ENCODE measurements at regions not wholly inside any gene's neighbourhood (a gene's known extent, or its start where the extent isn't known, plus 50 kb on each side); places are given as distances from the start of the nearest gene placed in this dataset.

DNA sequence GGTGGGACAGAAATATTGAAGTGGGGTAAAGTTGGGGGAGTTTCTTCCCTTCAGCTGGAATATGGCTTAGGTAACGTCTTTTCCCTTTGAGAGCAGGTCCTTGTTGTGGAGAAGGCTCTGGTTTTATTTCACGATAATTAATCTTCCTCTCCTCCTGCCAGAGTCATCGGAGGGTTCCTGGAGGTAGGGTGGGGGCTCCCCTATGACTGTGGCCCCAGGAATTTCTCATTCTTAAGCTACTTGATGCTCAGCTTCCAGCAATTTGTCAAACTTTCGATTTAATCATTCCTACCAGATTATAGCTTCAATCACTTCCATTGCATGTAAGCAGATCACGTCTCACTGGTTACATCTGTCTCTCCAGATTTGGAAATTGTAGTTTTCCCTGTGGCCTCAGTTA is 242.8 kb upstream of the PLET1 start:
- Histone ChIP-seq H3K4me2 (ENCODE audit: low read depth, low read length) (no peak overlapping the region), H3K27ac (ENCODE audit: extremely low read length, insufficient read depth, low read length) (no peak overlapping the region), H3K27me3 (ENCODE audit: control insufficient read depth in 1 of 2, insufficient read depth in 2 of 2, low read length in 2 of 2) (peaks cover 0 to 15% of the 10 kb centered on the region in 2 experiments; a peak in 2 of 5 replicates), H4K20me1 (ENCODE audit: insufficient read depth, low read length) (no peaks in the 10 kb centered on the region), H3K4me3 (replicated peaks in 1 of 3; ENCODE audit: insufficient read depth in 1 of 3, low read depth in 2 of 3, low read length in 3 of 3) (no peak overlapping the region), H2AFZ (ENCODE audit: low read length) (no peak overlapping the region), H3K36me3 (replicated peaks in 1 of 2; ENCODE audit: control insufficient read depth in 1 of 2, insufficient read depth in 2 of 2, low read length in 2 of 2) (no peaks in the 10 kb centered on the region), H3K9me3 (ENCODE audit: low read length) (no peaks in the 10 kb centered on the region), H3K4me1 (ENCODE audit: insufficient read depth, low read length) (no peaks in the 10 kb centered on the region), H3K9ac (ENCODE audit: insufficient read depth, low read depth, low read length) (no peak overlapping the region), H3K79me2 (ENCODE audit: insufficient read depth, low read length) (no peaks in the 10 kb centered on the region)
- CTCF ChIA-PET (ENCODE audit: low intra/inter-chr PET ratio, low total read pairs), result no interaction called here
- ATAC-seq (no peak), DNase-seq (ENCODE audit: low spot score) (no peak), FAIRE-seq (no peak)
- intact Hi-C loops (cut with micrococcal nuclease; ENCODE audit: unreplicated experiment), result no loop called here
- no peak for TF ChIP-seq ZFP62 (CRISPR knock-in tag; IDR thresholded peaks at IDR 0.05)
- no peak for TF ChIP-seq ZNF607 (CRISPR knock-in tag; IDR thresholded peaks at IDR 0.05; ENCODE audit: borderline replicate concordance)
- TF ChIP-seq ZNF12 (CRISPR knock-in tag; IDR thresholded peaks at IDR 0.05), result no peak
- TF ChIP-seq ZNF510 (CRISPR knock-in tag; IDR thresholded peaks at IDR 0.05; ENCODE audit: low read depth), result no peak
- TF ChIP-seq BRCA1 (CRISPR knock-in tag; IDR thresholded peaks at IDR 0.05), result no peak
- no peak for TF ChIP-seq ZKSCAN5 (CRISPR knock-in tag; IDR thresholded peaks at IDR 0.05)
- TF ChIP-seq, protein P1, sequence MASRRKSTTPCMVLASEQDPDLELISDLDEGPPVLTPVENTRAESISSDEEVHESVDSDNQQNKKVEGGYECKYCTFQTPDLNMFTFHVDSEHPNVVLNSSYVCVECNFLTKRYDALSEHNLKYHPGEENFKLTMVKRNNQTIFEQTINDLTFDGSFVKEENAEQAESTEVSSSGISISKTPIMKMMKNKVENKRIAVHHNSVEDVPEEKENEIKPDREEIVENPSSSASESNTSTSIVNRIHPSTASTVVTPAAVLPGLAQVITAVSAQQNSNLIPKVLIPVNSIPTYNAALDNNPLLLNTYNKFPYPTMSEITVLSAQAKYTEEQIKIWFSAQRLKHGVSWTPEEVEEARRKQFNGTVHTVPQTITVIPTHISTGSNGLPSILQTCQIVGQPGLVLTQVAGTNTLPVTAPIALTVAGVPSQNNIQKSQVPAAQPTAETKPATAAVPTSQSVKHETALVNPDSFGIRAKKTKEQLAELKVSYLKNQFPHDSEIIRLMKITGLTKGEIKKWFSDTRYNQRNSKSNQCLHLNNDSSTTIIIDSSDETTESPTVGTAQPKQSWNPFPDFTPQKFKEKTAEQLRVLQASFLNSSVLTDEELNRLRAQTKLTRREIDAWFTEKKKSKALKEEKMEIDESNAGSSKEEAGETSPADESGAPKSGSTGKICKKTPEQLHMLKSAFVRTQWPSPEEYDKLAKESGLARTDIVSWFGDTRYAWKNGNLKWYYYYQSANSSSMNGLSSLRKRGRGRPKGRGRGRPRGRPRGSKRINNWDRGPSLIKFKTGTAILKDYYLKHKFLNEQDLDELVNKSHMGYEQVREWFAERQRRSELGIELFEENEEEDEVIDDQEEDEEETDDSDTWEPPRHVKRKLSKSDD (CRISPR knock-in tag; IDR thresholded peaks at IDR 0.05; ENCODE audit: low read depth), result no peak
- no peak for TF ChIP-seq NAIF1 (CRISPR knock-in tag; IDR thresholded peaks at IDR 0.05; ENCODE audit: borderline replicate concordance)
- TF ChIP-seq CCDC6 (CRISPR knock-in tag; IDR thresholded peaks at IDR 0.05), result no peak
- TF ChIP-seq, protein P2, sequence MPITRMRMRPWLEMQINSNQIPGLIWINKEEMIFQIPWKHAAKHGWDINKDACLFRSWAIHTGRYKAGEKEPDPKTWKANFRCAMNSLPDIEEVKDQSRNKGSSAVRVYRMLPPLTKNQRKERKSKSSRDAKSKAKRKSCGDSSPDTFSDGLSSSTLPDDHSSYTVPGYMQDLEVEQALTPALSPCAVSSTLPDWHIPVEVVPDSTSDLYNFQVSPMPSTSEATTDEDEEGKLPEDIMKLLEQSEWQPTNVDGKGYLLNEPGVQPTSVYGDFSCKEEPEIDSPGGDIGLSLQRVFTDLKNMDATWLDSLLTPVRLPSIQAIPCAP (CRISPR knock-in tag; IDR thresholded peaks at IDR 0.05; ENCODE audit: low read depth), result no peak
- no peak for TF ChIP-seq ISL2 (CRISPR knock-in tag; IDR thresholded peaks at IDR 0.05)
- no peak for TF ChIP-seq ZNF75D (CRISPR knock-in tag; IDR thresholded peaks at IDR 0.05; ENCODE audit: borderline replicate concordance)
- TF ChIP-seq SIX1 (CRISPR knock-in tag; IDR thresholded peaks at IDR 0.05; ENCODE audit: borderline replicate concordance), result no peak
- TF ChIP-seq, protein P3, sequence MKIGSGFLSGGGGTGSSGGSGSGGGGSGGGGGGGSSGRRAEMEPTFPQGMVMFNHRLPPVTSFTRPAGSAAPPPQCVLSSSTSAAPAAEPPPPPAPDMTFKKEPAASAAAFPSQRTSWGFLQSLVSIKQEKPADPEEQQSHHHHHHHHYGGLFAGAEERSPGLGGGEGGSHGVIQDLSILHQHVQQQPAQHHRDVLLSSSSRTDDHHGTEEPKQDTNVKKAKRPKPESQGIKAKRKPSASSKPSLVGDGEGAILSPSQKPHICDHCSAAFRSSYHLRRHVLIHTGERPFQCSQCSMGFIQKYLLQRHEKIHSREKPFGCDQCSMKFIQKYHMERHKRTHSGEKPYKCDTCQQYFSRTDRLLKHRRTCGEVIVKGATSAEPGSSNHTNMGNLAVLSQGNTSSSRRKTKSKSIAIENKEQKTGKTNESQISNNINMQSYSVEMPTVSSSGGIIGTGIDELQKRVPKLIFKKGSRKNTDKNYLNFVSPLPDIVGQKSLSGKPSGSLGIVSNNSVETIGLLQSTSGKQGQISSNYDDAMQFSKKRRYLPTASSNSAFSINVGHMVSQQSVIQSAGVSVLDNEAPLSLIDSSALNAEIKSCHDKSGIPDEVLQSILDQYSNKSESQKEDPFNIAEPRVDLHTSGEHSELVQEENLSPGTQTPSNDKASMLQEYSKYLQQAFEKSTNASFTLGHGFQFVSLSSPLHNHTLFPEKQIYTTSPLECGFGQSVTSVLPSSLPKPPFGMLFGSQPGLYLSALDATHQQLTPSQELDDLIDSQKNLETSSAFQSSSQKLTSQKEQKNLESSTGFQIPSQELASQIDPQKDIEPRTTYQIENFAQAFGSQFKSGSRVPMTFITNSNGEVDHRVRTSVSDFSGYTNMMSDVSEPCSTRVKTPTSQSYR (CRISPR knock-in tag; IDR thresholded peaks at IDR 0.05; ENCODE audit: borderline replicate concordance), result no peak
- no peak for TF ChIP-seq ZBTB42 (CRISPR knock-in tag; IDR thresholded peaks at IDR 0.05)
- no peak for TF ChIP-seq ZNF30 (CRISPR knock-in tag; IDR thresholded peaks at IDR 0.05)
- TF ChIP-seq, protein P4, sequence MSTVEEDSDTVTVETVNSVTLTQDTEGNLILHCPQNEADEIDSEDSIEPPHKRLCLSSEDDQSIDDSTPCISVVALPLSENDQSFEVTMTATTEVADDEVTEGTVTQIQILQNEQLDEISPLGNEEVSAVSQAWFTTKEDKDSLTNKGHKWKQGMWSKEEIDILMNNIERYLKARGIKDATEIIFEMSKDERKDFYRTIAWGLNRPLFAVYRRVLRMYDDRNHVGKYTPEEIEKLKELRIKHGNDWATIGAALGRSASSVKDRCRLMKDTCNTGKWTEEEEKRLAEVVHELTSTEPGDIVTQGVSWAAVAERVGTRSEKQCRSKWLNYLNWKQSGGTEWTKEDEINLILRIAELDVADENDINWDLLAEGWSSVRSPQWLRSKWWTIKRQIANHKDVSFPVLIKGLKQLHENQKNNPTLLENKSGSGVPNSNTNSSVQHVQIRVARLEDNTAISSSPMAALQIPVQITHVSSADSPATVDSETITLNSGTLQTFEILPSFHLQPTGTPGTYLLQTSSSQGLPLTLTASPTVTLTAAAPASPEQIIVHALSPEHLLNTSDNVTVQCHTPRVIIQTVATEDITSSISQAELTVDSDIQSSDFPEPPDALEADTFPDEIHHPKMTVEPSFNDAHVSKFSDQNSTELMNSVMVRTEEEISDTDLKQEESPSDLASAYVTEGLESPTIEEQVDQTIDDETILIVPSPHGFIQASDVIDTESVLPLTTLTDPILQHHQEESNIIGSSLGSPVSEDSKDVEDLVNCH (CRISPR knock-in tag; IDR thresholded peaks at IDR 0.05), result no peak
- WGBS (ENCODE audit: low lambda C conversion rate), result 0% methylated on average over 5 of the region's 5 CpGs
- POLR2A ChIA-PET, result no interaction called here
- in situ Hi-C loops (cut with HindIII; ENCODE audit: extremely low pct_ligation_motif_present, low pct_unique_long_range_greater_than_20kb), result no loop called here
- BruUV-seq (replicated peaks), result no TSS peak

Data from HepG2 (cell line).